ENCODE measurements at regions not wholly inside any gene's neighbourhood (a gene's known extent, or its start where the extent isn't known, plus 50 kb on each side); places are given as distances from the start of the nearest gene placed in this dataset.

GRCh38 chr9:109604781-109605180 lies 106.7 kb upstream of the PTPN3 start:
- Histone ChIP-seq H3K56ac (ENCODE audit: extremely low read depth, insufficient read depth, low read length) (no peak overlapping the region), H3K4ac (ENCODE audit: low read depth, low read length) (no peak overlapping the region), H3K79me1 (ENCODE audit: low read depth in 1 of 2, low read length in 2 of 2) (no peaks in the 10 kb centered on the region), H3K36me3 (ENCODE audit: control insufficient read depth, insufficient read depth, low read length) (no peaks in the 10 kb centered on the region), H3K4me1 (ENCODE audit: control insufficient read depth, insufficient read depth, low read length) (0 out of 2 replicates have a peak, but pooled peaks cover 4% of the 10 kb centered on the region), H2AK5ac (ENCODE audit: low read depth, low read length) (no peak overlapping the region), H3K27me3 (ENCODE audit: control insufficient read depth, insufficient read depth, low read length) (peaks cover 30% of the 10 kb centered on the region), H3K4me3 (ENCODE audit: insufficient read depth, low read depth, low read length) (no peak overlapping the region), H2AK9ac (replicated peaks; ENCODE audit: low read depth, low read length, poor library complexity) (no peak overlapping the region), H4K5ac (ENCODE audit: low read depth, low read length) (no peak overlapping the region), H2BK20ac (ENCODE audit: low read depth, low read length) (no peak overlapping the region), H3K4me2 (ENCODE audit: low read depth, low read length) (no peak overlapping the region), H3K27ac (ENCODE audit: insufficient read depth, low read length) (no peak overlapping the region), H2BK5ac (ENCODE audit: low read depth, low read length, poor library complexity, severe bottlenecking) (no peak overlapping the region), H3K9me1 (ENCODE audit: insufficient read depth, low read length) (no peaks in the 10 kb centered on the region; the same call in 1 of the 2 replicates), H3K23ac (ENCODE audit: low read depth, low read length) (no peak overlapping the region), H3K18ac (ENCODE audit: low read depth, low read length) (no peak overlapping the region), H3K9ac (ENCODE audit: low read depth, low read length) (no peak overlapping the region), H2AFZ (replicated peaks; ENCODE audit: low read length, poor library complexity) (no peak overlapping the region), H2BK120ac (ENCODE audit: low read depth, low read length) (no peak overlapping the region), H3K9me3 (ENCODE audit: control insufficient read depth, insufficient read depth, low read length) (peaks cover 2% of the 10 kb centered on the region; the same call in 1 of the 2 replicates), H4K8ac (ENCODE audit: low read depth in 2 of 2, low read length in 2 of 2) (no peak overlapping the region), H4K91ac (ENCODE audit: insufficient read depth, low read depth, low read length) (no peak overlapping the region), H2BK15ac (ENCODE audit: low read depth, low read length) (no peak overlapping the region), H3K14ac (replicated peaks; ENCODE audit: low read depth, low read length) (no peak overlapping the region), H4K20me1 (ENCODE audit: insufficient read depth, low read length) (no peaks in the 10 kb centered on the region)
- in situ Hi-C loops (cut with MboI; ENCODE audit: low sequenced_read_pairs): no loop called here
- ChIA-PET POLR2A (ENCODE audit: unreplicated experiment) (no interaction called here), CTCF (no interaction called here)
- no TSS peak for BruUV-seq (replicated peaks)
- no CpG with 5 or more reads among the region's 1 CpG for WGBS, 2 experiments (ENCODE audit: extremely low coverage in 2 of 2, insufficient read length in 1 of 2)
- no peak for ATAC-seq (ENCODE audit: low read depth)
- intact Hi-C loops (cut with micrococcal nuclease): loop anchor here (5.0 kb wide), 1 partner anchor 48 kb away; no protein-coding TSS in a partner anchor
- no peak for DNase-seq
- dilution Hi-C loops (cut with HindIII; ENCODE audit: low sequenced_read_pairs, unreplicated experiment): no loop called here
- TF ChIP-seq MXI1 (IDR thresholded peaks at IDR 0.05; ENCODE audit: borderline replicate concordance, low read depth, low read length): no peak
- TF ChIP-seq NFE2L2 (IDR thresholded peaks at IDR 0.05; ENCODE audit: low read depth, low read length): no peak
- no peak for TF ChIP-seq POLR2A (IDR thresholded peaks at IDR 0.05; ENCODE audit: low read depth, low read length)
- TF ChIP-seq FOS (IDR thresholded peaks at IDR 0.05; ENCODE audit: low read depth, low read length): no peak
- TF ChIP-seq MAZ (IDR thresholded peaks at IDR 0.05; ENCODE audit: borderline replicate concordance, low read depth, low read length): no peak
- no peak for TF ChIP-seq USF2 (IDR thresholded peaks at IDR 0.05; ENCODE audit: low read depth, low read length)
- TF ChIP-seq RAD21 (IDR thresholded peaks at IDR 0.05; ENCODE audit: low read length): no peak
- TF ChIP-seq BHLHE40 (IDR thresholded peaks at IDR 0.05; ENCODE audit: low read depth, low read length): no peak
- no peak for TF ChIP-seq CTCF (conservative IDR thresholded peaks at IDR 0.05; ENCODE audit: low read depth, low read length)
- no peak for TF ChIP-seq ELK1 (IDR thresholded peaks at IDR 0.05; ENCODE audit: borderline replicate concordance, low read depth, low read length)
- no peak for TF ChIP-seq SMC3 (IDR thresholded peaks at IDR 0.05; ENCODE audit: low read depth, low read length)
- no peak for TF ChIP-seq RFX5 (IDR thresholded peaks at IDR 0.05; ENCODE audit: low read depth, low read length)
- no peak for TF ChIP-seq CEBPB (IDR thresholded peaks at IDR 0.05; ENCODE audit: low read depth, low read length)
- no peak for TF ChIP-seq CHD1 (IDR thresholded peaks at IDR 0.05; ENCODE audit: low read depth, low read length)
- TF ChIP-seq MAFK (IDR thresholded peaks at IDR 0.05; ENCODE audit: low read depth, low read length): no peak

Data from IMR-90 (cell line).